GM23248 (cell line): ENCODE measurements at regions not wholly inside any gene's neighbourhood (a gene's known extent, or its start where the extent isn't known, plus 50 kb on each side); places are given as distances from the start of the nearest gene placed in this dataset.

Experiments used
- EZH2 ChIP-seq: fragments of 200-600 bp; sonication (generic); IDR thresholded peaks from 2 replicates; pipeline ENCODE4 v1.6.1; 2018; ENCODE audit warnings: antibody characterized with exemption, mild to moderate bottlenecking; ENCODE audit not compliant: insufficient read depth, poor library complexity, severe bottlenecking
- EZH2phosphoT487 ChIP-seq: fragments of 200-600 bp; sonication (generic); IDR thresholded peaks from 2 replicates; pipeline ENCODE4 v1.6.1; 2018; ENCODE audit warnings: antibody characterized with exemption, moderate library complexity, mild to moderate bottlenecking, low read depth; ENCODE audit not compliant: insufficient read depth

DNA sequence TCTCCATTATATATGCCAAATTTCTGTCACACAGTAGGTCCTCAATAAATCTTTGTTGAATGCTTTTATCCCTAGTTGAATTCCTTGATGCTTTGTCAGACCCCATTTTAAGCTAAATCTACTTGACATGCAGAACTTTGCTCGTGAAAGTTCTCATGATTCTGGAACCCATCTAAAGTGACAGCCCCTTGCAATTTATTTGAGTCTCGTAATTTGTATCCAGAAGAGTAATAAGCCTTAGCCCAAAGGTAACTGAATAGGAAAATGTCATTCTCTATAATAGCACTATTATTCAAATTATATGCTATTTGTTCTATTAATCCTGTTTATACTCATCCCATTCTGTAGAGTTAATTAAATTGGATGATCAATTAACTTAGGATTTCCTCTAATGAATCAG is 466.6 kb upstream of the OLFM3 start:
- no peak for TF ChIP-seq EZH2
- no peak for TF ChIP-seq EZH2phosphoT487
